K562 (cell line): ENCODE measurements at regions not wholly inside any gene's neighbourhood (a gene's known extent, or its start where the extent isn't known, plus 50 kb on each side); places are given as distances from the start of the nearest gene placed in this dataset.

ENCODE experiments used
- ATAC-seq: fragments of 200-7000 bp; cut with Tn5 transposase; 3 replicates; pipeline ENCODE4 v1.9.1; 2020; ENCODE audit warnings: moderate library complexity
- BruUV-seq: library from RNA; stranded (reverse); fragments of 400-500 nt; replicated peaks from 2 replicates; lab custom pipeline; 2021; lab: Mats Ljungman, UMichigan
- CTCF ChIA-PET: fragments of 300-600 bp; formaldehyde crosslinking; extraction: SDS; loops from one replicate; lab custom pipeline; 2021; ENCODE audit warnings: low intra/inter-chr PET ratio; lab: Yijun Ruan, JAX
- POLR2A ChIA-PET: fragments of 300-600, 350-650 bp; sonication (Branson Sonifier 250); formaldehyde crosslinking; extraction: SDS; loops from one replicate; lab custom pipeline; 2021; ENCODE audit warnings: antibody characterized with exemption, inconsistent platforms; lab: Yijun Ruan, JAX
- DNase-seq, 4 experiments: peaks; one replicate each; pipeline versions ENCODE4 v3.0.0 to v3.0.0-alpha.2; 2011 to 2018; ENCODE audit warnings: low spot score in 3 of 4, mixed read lengths in 3 of 4; ENCODE audit errors: extremely low read depth in 1 of 4
- FAIRE-seq: peaks from 2 replicates; lab custom pipeline; 2011; peaks lifted over from hg19 to GRCh38; lab: Jason Lieb, UNC
- H2AFZ ChIP-seq: 2 replicates; pipeline ENCODE4 v1.6.0; 2011; ENCODE audit warnings: low read depth, low read length, control low read depth, inconsistent platforms
- H3K27ac ChIP-seq: fragments of 200-600 bp; 3 replicates; pipeline ENCODE4 v1.8.0; 2011; ENCODE audit warnings: low read depth, mild to moderate bottlenecking, control low read depth, inconsistent platforms, low read length, moderate library complexity, mixed read lengths; ENCODE audit errors: extremely low read depth
- H3K27me3 ChIP-seq, 2 experiments: fragments of 300-600 bp in 1 of 2; 2 replicates in 1 of 2; 3 replicates in 1 of 2; pipeline versions ENCODE4 v1.6.0 to v1.8.0; 2011; ENCODE audit warnings: inconsistent platforms in 2 of 2, low read length in 2 of 2, mild to moderate bottlenecking in 1 of 2, mixed read lengths in 1 of 2, moderate library complexity in 1 of 2; ENCODE audit not compliant: control insufficient read depth in 2 of 2, insufficient read depth in 2 of 2
- H3K36me3 ChIP-seq: fragments of 300-600 bp; 3 replicates; pipeline ENCODE4 v1.8.0; 2011; ENCODE audit warnings: mild to moderate bottlenecking, low read length, inconsistent platforms; ENCODE audit not compliant: control insufficient read depth, insufficient read depth
- H3K4me1 ChIP-seq, 2 experiments: fragments of 200-600 bp in 1 of 2; replicated peaks in 1 of 2; 2 replicates in 1 of 2; 3 replicates in 1 of 2; pipeline versions ENCODE4 v1.5.1 to v1.8.0; 2011; ENCODE audit warnings: inconsistent platforms in 2 of 2, low read length in 2 of 2, mild to moderate bottlenecking in 1 of 2, mixed read lengths in 1 of 2, moderate library complexity in 1 of 2; ENCODE audit not compliant: control insufficient read depth in 2 of 2, insufficient read depth in 2 of 2
- H3K4me2 ChIP-seq: 2 replicates; pipeline ENCODE4 v1.6.1; 2011; ENCODE audit warnings: low read length, control low read depth, inconsistent platforms, mixed read lengths; ENCODE audit not compliant: insufficient read depth
- H3K4me3 ChIP-seq: fragments of 200-600 bp; sonication (generic), shearing (Covaris generic); 2 replicates; pipeline ENCODE4 v1.5.1; 2016; ENCODE audit warnings: control low read depth, inconsistent platforms
- H3K79me2 ChIP-seq: fragments of 200-600 bp; 3 replicates; pipeline ENCODE4 v1.8.0; 2011; ENCODE audit warnings: low read length, inconsistent platforms; ENCODE audit not compliant: control insufficient read depth, insufficient read depth
- H3K9ac ChIP-seq, 2 experiments: 2 replicates each; pipeline versions ENCODE4 v1.6.0 to v1.6.1; 2011; ENCODE audit warnings: low read depth in 2 of 2, low read length in 2 of 2, control low read depth in 1 of 2, inconsistent platforms in 1 of 2, mild to moderate bottlenecking in 1 of 2, mixed read lengths in 1 of 2; ENCODE audit not compliant: insufficient read depth in 1 of 2
- H3K9me1 ChIP-seq: one replicate; pipeline ENCODE4 v1.6.0; 2011; ENCODE audit warnings: inconsistent platforms, mild to moderate bottlenecking, low read length, moderate library complexity; ENCODE audit not compliant: control insufficient read depth, insufficient read depth
- H3K9me3 ChIP-seq: replicated peaks from 2 replicates; pipeline ENCODE4 v1.5.1; 2011; ENCODE audit warnings: low read depth, low read length, inconsistent platforms; ENCODE audit not compliant: control insufficient read depth, insufficient read depth
- H4K20me1 ChIP-seq: replicated peaks from 2 replicates; pipeline ENCODE4 v1.6.1; 2011; ENCODE audit warnings: low read length, inconsistent platforms, mixed read lengths; ENCODE audit not compliant: control insufficient read depth, insufficient read depth
- BDP1 ChIP-seq: IDR thresholded peaks from 3 replicates; pipeline ENCODE4 v1.6.1; 2011; ENCODE audit not compliant: insufficient read length, insufficient read depth
- BMI1 ChIP-seq: fragments of 150-350 bp; IDR thresholded peaks from 2 replicates; pipeline ENCODE4 v1.6.1; 2014; ENCODE audit warnings: low read length
- E2F3 ChIP-seq: fragments of 250-450 bp; sonication (Bioruptor Pico); IDR thresholded peaks from 2 replicates; pipeline ENCODE4 v1.4.0; 2020; ENCODE audit warnings: mild to moderate bottlenecking
- E2F5 ChIP-seq: sonication (generic); formaldehyde crosslinking; IDR thresholded peaks from 2 replicates; pipeline ENCODE4 v1.8.0; 2022; ENCODE audit warnings: mild to moderate bottlenecking, missing genetic modification reagents
- HDAC1 ChIP-seq, 2 experiments: fragments of 450-650 bp; IDR thresholded peaks; 2 replicates each; pipeline ENCODE4 v1.6.1; 2016 to 2017; ENCODE audit warnings: inconsistent platforms in 1 of 2, mild to moderate bottlenecking in 1 of 2, moderate library complexity in 1 of 2
- NFRKB ChIP-seq: fragments of 450-650 bp; IDR thresholded peaks from 2 replicates; pipeline ENCODE4 v1.6.1; 2016; ENCODE audit warnings: low read depth
- RBM39 ChIP-seq: fragments of 200-400 bp; formaldehyde crosslinking; optimal IDR thresholded peaks from 2 replicates; pipeline ENCODE3; 2018; ENCODE audit warnings: low read depth, low read length
- SAFB2 ChIP-seq: fragments of 200-400 bp; formaldehyde crosslinking; IDR thresholded peaks from 2 replicates; pipeline ENCODE4 v1.6.1; 2018; ENCODE audit warnings: borderline replicate concordance, low read length, low read depth, moderate library complexity; ENCODE audit not compliant: severe bottlenecking
- SAP30 ChIP-seq: fragments of 200-600 bp; sonication (generic); IDR thresholded peaks from 2 replicates; pipeline ENCODE4 v1.6.1; 2012; ENCODE audit warnings: borderline replicate concordance, low read depth, mild to moderate bottlenecking, moderate library complexity, low read length, control low read depth, inconsistent platforms; ENCODE audit not compliant: insufficient read depth, poor library complexity, severe bottlenecking
- SNRNP70 ChIP-seq: fragments of 200-400 bp; formaldehyde crosslinking; optimal IDR thresholded peaks from 2 replicates; pipeline ENCODE3; 2017; ENCODE audit warnings: low read depth, low read length
- THRB ChIP-seq: fragments of 450-650 bp; formaldehyde crosslinking; conservative IDR thresholded peaks from 2 replicates; pipeline ENCODE4 v1.4.0; 2022; ENCODE audit warnings: mild to moderate bottlenecking, missing genetic modification characterization
- ZNF274 ChIP-seq: IDR thresholded peaks from 2 replicates; pipeline ENCODE4 v1.6.1; 2011; ENCODE audit warnings: low read depth, mild to moderate bottlenecking, low read length, moderate library complexity, borderline replicate concordance
- ZNF280A ChIP-seq: fragments of 450-650 bp; IDR thresholded peaks from 2 replicates; pipeline ENCODE4 v1.6.1; 2018; ENCODE audit warnings: mild to moderate bottlenecking, low read depth; ENCODE audit not compliant: partially characterized antibody
- ZNF436 ChIP-seq: fragments of 250-450, 450-650 bp; sonication (Bioruptor Pico); formaldehyde crosslinking; IDR thresholded peaks from 2 replicates; pipeline ENCODE4 v1.7.0; 2020; ENCODE audit warnings: mild to moderate bottlenecking
- ZNF766 ChIP-seq: fragments of 200-800 bp; sonication (Bioruptor generic); conservative IDR thresholded peaks from 2 replicates; pipeline ENCODE4 v1.6.1; 2016; ENCODE audit warnings: missing genetic modification characterization, missing compliant biosample characterization
- WGBS: fragments of 100-300 bp; shearing (Covaris generic); methylation state at CpG from one replicate; pipeline ENCODE4 v1.1.6; 2016; ENCODE audit warnings: low coverage, mixed read lengths; ENCODE audit not compliant: insufficient coverage; ENCODE audit errors: missing lambda C conversion rate; 5-methylcytosine and 5-hydroxymethylcytosine counted together
- in situ Hi-C: fragments of 300-500 bp; cut with MboI; formaldehyde crosslinking; loops from 4 replicates; pipeline ENCODE4 v1.15.0; 2018; ENCODE audit warnings: inconsistent platforms, mixed read lengths
- intact Hi-C: fragments of 100-400 bp; cut with micrococcal nuclease; formaldehyde crosslinking; loops from 2 replicates; pipeline ENCODE4 v1.14.2; 2022

GRCh38 chr10:111485767-111486166, 408.9 kb downstream of the ADRA2A start:
- Histone ChIP-seq H3K79me2 (no peaks in the 10 kb centered on the region), H3K36me3 (no peaks in the 10 kb centered on the region), H3K9ac (no peak overlapping the region), H3K27ac (no peak overlapping the region), H3K4me1 (no peaks in the 10 kb centered on the region), H2AFZ (no peak overlapping the region)
- CTCF ChIA-PET: no interaction called here
- no peak for TF ChIP-seq NFRKB
- TF ChIP-seq ZNF280A: no peak
- no peak for TF ChIP-seq BDP1
- TF ChIP-seq ZNF436 (CRISPR knock-in tag): no peak
- no peak for TF ChIP-seq SNRNP70
- no peak for TF ChIP-seq SAP30
- TF ChIP-seq ZNF274: no peak
- no peak for TF ChIP-seq THRB (CRISPR knock-in tag)
- TF ChIP-seq E2F5 (CRISPR knock-in tag): no peak
- no peak for TF ChIP-seq HDAC1 (IDR thresholded peaks at IDR 0.05)
- TF ChIP-seq ZNF766 (CRISPR knock-in tag): no peak
- TF ChIP-seq E2F3 (CRISPR knock-in tag): no peak
- TF ChIP-seq SAFB2: no peak
- no peak for TF ChIP-seq BMI1
- TF ChIP-seq RBM39: no peak
- TF ChIP-seq, all 486 proteins: peak for 0
- ATAC-seq (no peak), FAIRE-seq (no peak), DNase-seq (no peak)
- Histone ChIP-seq H4K20me1 (no peaks in the 10 kb centered on the region), H3K9me3 (no peaks in the 10 kb centered on the region; the same call in 1 of the 2 replicates), H3K27me3 (no peaks in the 10 kb centered on the region), H3K4me2 (no peak overlapping the region), H3K4me3 (no peak overlapping the region), H3K9me1 (no peaks in the 10 kb centered on the region)
- intact Hi-C loops (no loop called here), in situ Hi-C loops (no loop called here)
- POLR2A ChIA-PET: no interaction called here
- 0% methylated on average over 3 of the region's 3 CpGs for WGBS
- BruUV-seq: no TSS peak
